ENCODE measurements at regions not wholly inside any gene's neighbourhood (a gene's known extent, or its start where the extent isn't known, plus 50 kb on each side); places are given as distances from the start of the nearest gene placed in this dataset.
"Not testable (repeated sequence)": the region's sequence is repeated elsewhere in the genome, so short reads cannot be mapped to it uniquely, and the experiment has no call there.

GRCh38 chr1:217136895-217137205 lies 413.6 kb upstream of the ESRRG start:
- DNase-seq (ENCODE audit: extremely low read depth, low read depth), result no peak
- no peak for TF ChIP-seq CTCF (IDR thresholded peaks at IDR 0.05; ENCODE audit: low read depth, low read length)

GRCh38 chr1:217135987-217136894 lies 413.0 kb upstream of the ESRRG start:
- no peak for TF ChIP-seq CTCF (IDR thresholded peaks at IDR 0.05; ENCODE audit: low read depth, low read length)
- DNase-seq (ENCODE audit: extremely low read depth, low read depth), result no peak

GRCh38 chr1:217135569-217135915 lies 412.3 kb upstream of the ESRRG start:
- no peak for DNase-seq (ENCODE audit: extremely low read depth, low read depth)
- TF ChIP-seq CTCF (IDR thresholded peaks at IDR 0.05; ENCODE audit: low read depth, low read length), result no peak

GRCh38 chr1:217134857-217135568 lies 411.8 kb upstream of the ESRRG start:
- no peak for TF ChIP-seq CTCF (IDR thresholded peaks at IDR 0.05; ENCODE audit: low read depth, low read length)
- no peak for DNase-seq (ENCODE audit: extremely low read depth, low read depth)

- no peak for TF ChIP-seq CTCF (IDR thresholded peaks at IDR 0.05; ENCODE audit: low read depth, low read length)
- DNase-seq (ENCODE audit: extremely low read depth, low read depth), result no peak
Measured at GRCh38 chr1:217133958-217134856, 411.0 kb upstream of the ESRRG start.

- no peak for TF ChIP-seq CTCF (IDR thresholded peaks at IDR 0.05; ENCODE audit: low read depth, low read length)
- no peak for DNase-seq (ENCODE audit: extremely low read depth, low read depth)
Measured at GRCh38 chr1:217133092-217133491, 409.9 kb upstream of the ESRRG start.

GRCh38 chr1:217123340-217123739 lies 400.1 kb upstream of the ESRRG start:
- not testable (repeated sequence) for DNase-seq (ENCODE audit: extremely low read depth, low read depth)
